GM19043 (cell line): ENCODE measurements at regions not wholly inside any gene's neighbourhood (a gene's known extent, or its start where the extent isn't known, plus 50 kb on each side); places are given as distances from the start of the nearest gene placed in this dataset.
"Not testable (repeated sequence)": the region's sequence is repeated elsewhere in the genome, so short reads cannot be mapped to it uniquely, and the experiment has no call there.

Source experiments
- ATAC-seq: cut with Tn5 transposase; IDR thresholded peaks from one replicate; pipeline ENCODE4 v1.9.1; 2021; ENCODE audit warnings: low read depth; ENCODE audit not compliant: unreplicated experiment

DNA sequence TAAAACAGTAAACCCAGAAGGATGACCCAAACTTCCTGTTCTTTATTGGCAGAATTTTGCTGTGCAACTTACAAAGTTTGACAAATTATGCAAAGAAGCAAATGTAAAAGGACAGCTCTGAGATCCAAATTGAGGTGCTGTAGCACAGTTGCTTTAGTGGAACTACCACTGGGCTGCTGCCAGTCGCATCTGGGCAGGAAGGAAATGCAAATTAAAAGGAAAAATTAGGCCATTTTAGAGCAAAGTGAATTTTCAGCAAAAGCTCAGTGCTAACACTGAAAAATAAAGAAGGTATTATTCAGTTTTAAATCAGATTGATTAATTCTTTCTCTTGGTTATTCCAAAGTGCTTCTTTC is 104.5 kb downstream of the ZMAT3 start:
- peak; percentile 18 for ATAC-seq

DNA sequence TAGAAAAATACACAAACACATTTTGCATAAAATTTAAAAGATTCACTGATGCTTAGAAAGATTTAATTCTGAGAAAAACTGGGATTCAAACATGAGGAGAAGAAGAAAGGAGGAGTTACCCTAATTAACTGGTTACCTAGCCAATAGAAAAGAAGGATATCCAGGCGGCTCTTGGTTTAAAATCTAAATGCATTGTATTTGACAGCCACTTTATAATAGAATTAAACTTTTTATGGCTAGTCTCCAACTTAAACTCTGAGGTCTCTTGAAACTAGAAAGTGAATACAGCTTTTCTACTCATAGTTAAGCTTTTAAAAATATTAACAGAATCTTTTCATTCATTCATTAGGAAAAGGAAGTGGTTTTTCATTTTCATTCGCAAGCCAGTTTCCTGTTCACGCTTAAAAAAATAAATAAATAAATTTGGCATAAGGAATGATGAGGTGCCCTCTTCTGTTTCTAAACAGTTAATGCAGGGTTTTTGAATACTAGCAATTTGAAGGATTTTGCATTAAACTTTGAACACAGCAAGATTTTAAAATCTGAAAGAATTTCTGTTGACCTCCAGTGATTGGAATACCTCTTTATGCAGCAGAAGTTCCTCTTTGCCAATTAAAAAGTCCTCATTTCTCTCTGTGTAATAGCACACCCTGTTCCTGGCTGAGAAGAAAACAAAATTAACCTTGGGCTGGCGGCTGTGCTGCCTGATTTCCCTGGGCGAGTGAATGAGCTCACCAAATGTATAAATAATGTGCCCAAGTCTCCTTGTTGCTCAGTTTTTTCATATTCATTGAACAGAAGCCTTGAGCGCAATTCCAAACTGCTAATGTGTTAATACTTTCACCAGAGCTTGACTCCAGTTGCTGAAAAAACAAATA is 105.1 kb downstream of the ZMAT3 start:
- ATAC-seq: peak; percentile 47

DNA sequence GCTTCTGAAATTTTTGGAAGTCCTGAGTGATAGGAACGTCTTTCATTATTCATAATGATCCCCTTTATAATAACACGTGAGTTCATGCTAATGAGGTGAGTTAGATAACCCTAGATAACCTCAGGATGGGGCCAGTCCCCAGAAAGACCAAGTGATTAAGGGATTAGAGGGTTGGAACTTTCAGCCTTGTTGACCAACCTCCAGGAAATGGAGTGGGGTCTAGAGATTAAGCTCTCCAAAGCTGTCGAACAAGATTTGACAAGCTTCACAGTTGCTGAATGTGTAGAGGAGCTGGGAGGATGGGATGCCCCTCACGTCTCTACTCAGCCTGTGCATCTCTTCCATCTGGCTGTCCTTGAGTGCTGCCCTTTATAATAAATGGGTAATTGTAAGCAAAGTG is 107.1 kb downstream of the ZMAT3 start:
- ATAC-seq: no peak

DNA sequence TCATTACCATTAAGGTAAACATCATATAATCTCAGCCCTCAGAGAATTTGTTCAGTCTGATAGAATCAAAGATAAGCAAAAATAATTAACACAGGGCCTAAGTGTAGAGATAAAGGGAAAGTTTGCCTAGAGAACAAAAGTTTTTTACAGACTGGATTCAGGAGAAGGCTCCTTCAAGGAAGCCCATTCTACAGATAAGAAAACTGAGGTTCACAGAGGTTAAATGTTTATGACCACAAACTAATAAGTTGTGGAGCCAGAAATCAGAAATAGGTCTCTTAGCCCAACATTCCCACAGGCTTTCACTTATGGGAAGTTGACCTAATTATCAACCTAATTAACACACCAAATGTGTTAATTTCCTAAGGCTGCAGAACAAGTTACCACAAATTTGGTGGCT is 110.7 kb downstream of the ZMAT3 start:
- ATAC-seq: no peak

DNA sequence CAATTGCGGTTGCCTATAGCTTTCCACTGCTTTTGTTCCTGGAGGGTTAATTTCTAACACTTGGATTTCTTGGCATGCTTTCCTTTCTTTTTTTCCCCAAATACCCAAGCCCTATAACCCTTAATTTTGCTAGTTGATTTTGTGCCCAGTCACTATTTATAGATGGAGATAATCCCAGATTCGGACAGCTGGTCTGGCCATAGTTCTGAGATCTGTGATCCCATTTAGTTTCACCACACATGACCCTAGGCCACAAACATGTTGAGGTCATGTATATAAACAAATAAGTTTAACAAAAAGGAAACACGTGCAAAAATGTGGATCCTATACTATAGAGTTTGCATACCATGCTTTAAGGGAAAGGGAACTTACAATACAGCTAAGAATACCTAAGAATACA is 111.4 kb downstream of the ZMAT3 start:
- ATAC-seq: no peak

DNA sequence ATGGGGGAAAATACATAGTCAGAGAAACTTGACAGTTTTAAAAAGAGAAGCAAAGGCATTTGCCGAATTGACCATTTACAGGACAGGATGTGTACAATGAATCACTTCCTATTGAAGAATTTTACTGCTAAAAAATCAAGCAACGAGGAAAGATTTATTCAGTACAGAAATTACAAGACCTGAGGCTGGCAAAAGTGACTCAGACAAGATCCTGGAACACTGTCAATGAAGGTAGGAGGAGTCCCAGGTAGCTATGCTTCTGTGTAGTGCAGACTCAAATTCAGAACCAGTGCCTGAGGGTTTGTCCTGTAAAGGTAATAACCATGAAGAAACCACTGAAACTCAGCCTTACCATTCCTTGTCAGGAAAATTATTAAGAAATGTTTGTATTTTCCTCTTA is 120.9 kb downstream of the ZMAT3 start:
- ATAC-seq: no peak

DNA sequence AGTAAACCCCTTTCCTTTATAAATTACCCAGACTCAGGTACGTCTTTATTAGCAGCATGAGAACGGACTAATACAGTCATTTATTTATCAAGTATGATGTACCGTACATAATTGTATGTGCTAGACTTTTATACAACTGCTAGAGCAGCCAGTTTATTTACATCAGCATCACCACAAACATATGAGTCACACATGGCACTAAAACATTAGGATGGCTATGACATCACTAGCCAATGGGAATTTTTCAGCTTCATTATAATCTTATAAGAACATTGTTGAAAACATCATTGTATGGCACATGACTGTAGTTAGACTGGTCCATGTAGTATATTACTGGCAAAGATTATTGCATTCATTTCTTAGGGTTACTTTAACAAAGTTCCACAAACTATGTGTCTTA is 121.7 kb downstream of the ZMAT3 start:
- no peak for ATAC-seq

DNA sequence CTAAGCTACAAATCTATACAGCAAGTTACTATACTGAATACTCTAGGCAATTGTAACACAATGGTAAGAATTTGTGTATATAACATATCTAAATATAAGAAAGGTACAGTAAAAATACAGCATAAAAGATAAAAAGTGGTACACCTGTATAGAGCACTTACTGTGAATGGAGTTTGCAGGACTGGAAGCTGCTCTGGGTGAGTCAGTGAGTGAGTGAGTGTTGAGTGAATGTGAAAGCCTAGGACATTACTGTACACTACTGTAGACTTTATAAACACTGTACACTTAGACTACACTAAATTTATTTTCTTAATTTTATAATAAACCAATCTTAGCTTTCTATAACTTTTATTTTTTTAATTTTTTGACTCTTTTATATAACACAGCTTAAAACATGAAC is 123.1 kb downstream of the ZMAT3 start:
- ATAC-seq: no peak

DNA sequence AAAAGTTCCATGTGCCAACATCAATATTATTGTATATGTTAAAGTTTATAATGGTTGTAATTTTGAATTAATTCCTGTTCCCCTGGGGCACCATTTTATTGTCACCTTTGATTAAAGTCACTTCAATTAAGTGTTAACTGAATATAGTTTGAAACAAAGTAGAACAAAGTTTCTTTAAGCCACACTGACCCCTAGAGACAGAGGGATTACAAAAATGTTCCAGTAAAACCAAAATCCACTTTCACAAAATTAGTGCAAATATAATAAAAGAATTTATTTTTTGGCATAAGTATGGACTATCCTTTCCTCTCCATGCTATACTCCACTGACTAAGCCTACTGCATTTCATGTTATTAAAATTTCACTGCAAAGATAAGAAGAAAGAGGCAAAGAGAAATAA is 123.9 kb downstream of the ZMAT3 start:
- ATAC-seq: no peak

DNA sequence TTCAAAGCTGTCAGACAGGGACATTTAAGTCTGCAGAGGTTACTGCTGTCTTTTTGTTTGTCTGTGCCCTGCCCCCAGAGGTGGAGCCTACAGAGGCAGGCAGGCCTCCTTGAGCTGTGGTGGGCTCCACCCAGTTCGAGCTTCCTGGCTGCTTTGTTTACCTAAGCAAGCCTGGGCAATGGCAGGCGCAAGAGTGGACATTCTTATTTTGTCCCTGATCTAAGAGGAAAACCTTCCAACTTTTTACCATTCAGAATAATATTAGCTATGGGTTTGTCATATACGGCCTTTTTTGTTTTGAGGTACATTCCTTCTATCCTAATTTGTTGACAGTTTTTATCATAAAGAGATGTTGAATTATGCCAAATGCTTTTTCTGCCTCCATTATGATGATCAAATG is 129.3 kb downstream of the ZMAT3 start:
- not testable (repeated sequence) for ATAC-seq

DNA sequence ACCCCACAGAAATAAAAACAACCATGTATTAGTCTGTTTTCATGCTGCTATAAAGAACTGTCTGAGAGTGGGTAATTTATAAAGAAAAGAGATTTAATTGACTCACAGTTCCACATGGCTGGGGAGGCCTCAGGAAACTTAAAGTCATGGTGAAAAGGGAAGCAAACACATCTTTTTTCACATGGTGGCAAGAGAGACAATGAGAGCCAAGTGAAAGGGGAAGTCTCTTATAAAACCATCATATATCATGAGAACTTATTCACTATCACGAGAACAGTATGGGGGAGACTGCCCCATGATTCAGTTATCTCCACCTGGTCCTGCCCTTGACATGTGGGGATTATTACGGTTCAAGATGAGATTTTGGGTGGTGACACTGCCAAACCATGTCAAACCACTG is 141.5 kb downstream of the ZMAT3 start:
- no peak for ATAC-seq

DNA sequence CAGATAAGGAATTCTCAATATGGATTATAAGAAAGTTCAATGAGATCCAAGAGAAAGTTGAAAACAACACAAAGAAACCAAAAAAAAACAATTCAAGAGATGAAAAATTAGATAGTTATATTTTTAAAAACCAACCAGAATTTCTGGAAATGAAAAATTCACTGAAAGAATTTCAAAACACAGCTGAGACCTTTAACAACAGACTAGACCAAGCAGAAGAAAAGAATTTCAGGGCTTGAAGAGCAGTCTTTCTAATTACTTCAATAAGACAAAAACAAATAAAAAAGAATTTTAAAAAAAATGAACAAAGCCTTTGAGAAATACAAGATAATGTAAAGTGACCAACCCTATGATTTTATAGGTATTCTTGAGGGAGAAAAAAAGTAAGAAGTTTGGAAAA is 155.4 kb downstream of the ZMAT3 start:
- no peak for ATAC-seq

DNA sequence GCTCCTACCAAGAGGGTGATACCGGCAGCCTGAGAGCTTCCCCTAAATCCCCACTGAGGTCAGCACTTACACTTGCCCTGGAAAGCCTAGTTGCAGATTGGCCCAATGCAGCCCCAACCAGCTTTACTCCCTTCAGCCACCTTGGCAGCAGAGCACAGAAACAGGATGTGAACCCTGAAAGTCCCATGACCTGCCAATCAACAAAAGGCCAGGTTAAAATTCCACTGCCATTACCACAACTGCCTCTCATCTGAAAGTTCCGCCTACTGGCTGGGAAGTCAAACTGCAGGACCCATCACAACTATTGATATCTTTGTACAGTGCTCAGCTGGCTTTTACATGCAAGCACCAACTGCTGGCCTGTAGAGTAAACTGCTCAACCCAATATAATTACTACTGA is 156.2 kb downstream of the ZMAT3 start:
- peak; percentile 62 for ATAC-seq

DNA sequence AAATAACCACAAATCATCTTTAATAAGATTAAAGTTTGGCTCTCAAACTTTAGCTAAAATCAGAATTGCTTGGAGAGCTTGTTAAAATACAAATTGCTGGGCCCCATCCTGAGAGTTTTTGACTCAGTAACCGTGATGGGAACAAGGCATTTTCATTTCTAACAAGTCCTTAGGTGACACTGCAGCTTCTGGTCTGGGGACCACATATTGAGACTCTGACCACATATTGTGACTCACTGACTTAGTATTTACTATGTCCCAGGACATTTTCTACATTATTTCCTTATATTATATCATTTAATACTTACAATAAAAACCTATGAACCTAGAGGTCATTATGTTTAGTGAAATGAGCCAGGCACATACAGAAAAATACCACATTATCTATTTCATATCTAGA is 164.5 kb downstream of the ZMAT3 start:
- no peak for ATAC-seq

DNA sequence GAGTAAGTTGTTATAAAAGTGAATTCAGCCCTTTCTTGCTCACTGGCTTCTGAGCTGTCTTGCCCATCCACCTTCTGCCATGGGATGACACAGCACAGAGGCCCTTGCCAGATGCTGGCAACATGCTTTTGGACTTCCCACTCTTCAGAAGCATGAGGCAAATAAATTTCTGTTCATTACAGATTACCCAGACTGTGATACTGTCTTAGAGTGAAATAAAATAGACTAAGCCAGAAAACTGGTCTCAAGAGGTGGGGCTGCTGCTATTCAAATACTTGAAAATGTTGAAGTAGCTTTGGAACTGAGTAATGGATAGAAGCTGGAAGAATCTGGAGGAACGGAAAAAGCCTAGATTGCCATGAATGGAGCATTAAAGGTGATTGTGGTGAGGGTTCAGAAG is 170.4 kb downstream of the ZMAT3 start:
- no peak for ATAC-seq

DNA sequence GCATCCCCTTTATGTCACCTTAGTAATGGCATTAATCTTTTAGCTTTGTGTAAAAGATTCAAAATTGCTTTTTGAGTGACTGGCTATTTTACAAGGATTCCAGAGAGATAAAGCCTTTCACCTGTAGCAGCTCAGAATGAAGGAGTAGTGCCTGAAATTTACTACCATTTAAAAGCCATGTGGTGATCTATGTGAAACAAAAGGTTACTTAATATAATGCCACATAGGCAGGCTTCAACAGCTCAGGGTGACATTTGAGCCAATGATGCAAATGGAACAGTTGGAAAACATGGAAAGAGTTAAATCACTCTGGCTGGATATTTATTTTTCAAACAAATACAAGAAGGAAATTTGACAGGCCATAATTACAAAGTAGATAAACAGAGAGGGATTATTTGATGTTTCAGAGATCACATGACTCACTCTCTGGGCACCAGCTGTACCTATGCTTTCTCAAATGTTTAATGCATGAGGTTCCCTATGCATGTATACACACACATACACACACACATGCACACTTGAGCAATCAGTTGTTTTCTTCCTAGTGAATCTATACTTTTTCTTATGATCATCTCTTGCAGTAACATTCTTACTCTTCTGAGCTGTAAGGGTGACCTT is 171.5 kb downstream of the ZMAT3 start:
- ATAC-seq: no peak

DNA sequence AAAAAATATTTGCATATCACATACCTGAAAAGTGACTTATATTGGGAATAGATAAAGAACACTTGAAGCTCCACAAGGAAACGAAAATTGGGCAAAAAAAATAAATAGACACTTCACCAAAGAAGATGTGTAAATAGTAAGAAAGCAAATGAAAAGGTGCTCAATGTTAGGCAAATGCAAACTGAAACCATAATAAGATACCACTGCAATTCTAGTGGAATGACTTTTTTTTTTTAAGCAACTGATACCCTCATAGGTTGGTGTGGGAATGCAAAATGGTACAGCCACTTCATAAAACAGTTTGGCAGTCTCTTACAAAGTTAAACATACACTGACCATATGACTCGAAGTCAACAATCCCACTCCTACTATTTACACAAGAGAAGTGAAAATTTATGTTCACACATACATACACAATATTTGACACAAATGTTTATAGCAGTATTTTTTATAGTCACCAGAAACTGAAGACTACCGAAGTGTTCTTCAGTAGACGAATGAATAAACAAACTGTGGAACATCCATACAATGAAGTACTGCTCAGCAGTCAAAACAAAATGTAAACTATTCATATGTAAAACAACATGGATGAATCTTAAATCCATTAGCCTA is 176.3 kb downstream of the ZMAT3 start:
- no peak for ATAC-seq
